ENCODE measurements at regions not wholly inside any gene's neighbourhood (a gene's known extent, or its start where the extent isn't known, plus 50 kb on each side); places are given as distances from the start of the nearest gene placed in this dataset.
"Not testable (repeated sequence)": the region's sequence is repeated elsewhere in the genome, so short reads cannot be mapped to it uniquely, and the experiment has no call there.

DNA sequence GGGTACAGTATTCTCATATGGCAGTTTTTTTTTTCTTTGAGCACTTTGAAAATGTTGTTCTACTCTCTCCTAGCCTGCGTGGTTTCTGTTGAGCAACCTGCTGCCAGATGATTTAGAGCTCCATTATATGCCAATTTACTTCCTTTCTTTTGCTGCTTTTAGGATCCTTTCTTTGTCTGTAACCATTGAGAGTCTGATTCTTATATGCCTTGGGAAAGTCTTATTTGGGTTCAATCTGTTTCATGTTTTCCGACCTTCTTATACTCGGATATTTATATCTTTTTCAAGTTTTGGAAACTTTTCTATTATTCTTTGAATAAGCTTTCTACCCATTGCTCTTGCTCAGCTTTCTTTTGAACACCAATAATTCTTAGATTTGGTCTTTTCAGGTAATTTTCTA, 138.1 kb upstream of the RAG2 start:
- H3K27me3 Mint-ChIP-seq = no peaks in the 10 kb centered on the region
- H3K9me3 ChIP-seq (ENCODE audit: control insufficient read depth in 2 of 2, low read length in 2 of 2) = peaks cover 0 to 3% of the 10 kb centered on the region in 2 experiments
- H3K4me1 ChIP-seq (ENCODE audit: control insufficient read depth, insufficient read depth, low read length, poor library complexity, severe bottlenecking) = no peaks in the 10 kb centered on the region
- H3K4me3 ChIP-seq (ENCODE audit: low read depth, low read length) = no peak overlapping the region
- no peak overlapping the region for H3K27ac Mint-ChIP-seq
- peak overlapping the region in 1 of 4 donors; percentile 64 for H3K4me3 Mint-ChIP-seq
- no peaks in the 10 kb centered on the region for H3K27me3 ChIP-seq (ENCODE audit: control insufficient read depth, insufficient read depth, low read length)
- no peaks in the 10 kb centered on the region for H3K36me3 Mint-ChIP-seq
- no peaks in the 10 kb centered on the region for H3K4me1 Mint-ChIP-seq
- ATAC-seq (ENCODE audit: low read depth in 2 of 2) (no peak), DNase-seq (no peak)
- H3K9me3 Mint-ChIP-seq = peaks cover 0 to 4% (median 0%) of the 10 kb centered on the region in 7 donors
- no peak overlapping the region for H3K27ac ChIP-seq (ENCODE audit: insufficient read depth, low read length, poor library complexity, severe bottlenecking)
- H3K36me3 ChIP-seq (ENCODE audit: control insufficient read depth, insufficient read depth, low read length) = no peaks in the 10 kb centered on the region

DNA sequence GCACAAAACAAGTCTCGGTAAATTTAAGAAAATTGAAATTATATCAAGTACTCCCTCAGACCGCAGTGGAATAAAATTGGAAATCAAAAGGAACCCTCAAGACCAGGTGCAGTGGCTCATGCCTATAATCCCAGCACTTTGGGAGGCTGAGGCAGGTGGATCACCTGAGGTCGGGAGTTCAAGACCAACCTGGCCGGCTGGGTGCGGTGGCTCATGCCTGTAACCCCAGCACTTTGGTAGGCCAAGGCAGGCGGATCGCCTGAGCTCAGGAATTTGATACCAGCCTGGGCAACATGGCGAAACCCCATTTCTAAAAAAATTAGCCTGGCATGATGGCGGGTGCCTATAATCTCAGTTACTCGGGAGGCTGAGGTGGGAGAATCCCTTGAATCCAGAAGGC, 135.7 kb upstream of the RAG2 start:
- H3K9me3 Mint-ChIP-seq; H3K27ac ChIP-seq (ENCODE audit: insufficient read depth, low read length, poor library complexity, severe bottlenecking); H3K27ac Mint-ChIP-seq; H3K4me1 Mint-ChIP-seq; H3K4me3 Mint-ChIP-seq; DNase-seq; H3K36me3 ChIP-seq (ENCODE audit: control insufficient read depth, insufficient read depth, low read length); H3K4me1 ChIP-seq (ENCODE audit: control insufficient read depth, insufficient read depth, low read length, poor library complexity, severe bottlenecking); H3K36me3 Mint-ChIP-seq; H3K9me3 ChIP-seq (ENCODE audit: control insufficient read depth in 2 of 2, low read length in 2 of 2); ATAC-seq (ENCODE audit: low read depth in 2 of 2); H3K4me3 ChIP-seq (ENCODE audit: low read depth, low read length); H3K27me3 ChIP-seq (ENCODE audit: control insufficient read depth, insufficient read depth, low read length); H3K27me3 Mint-ChIP-seq: not testable (repeated sequence)

- H3K27ac ChIP-seq (ENCODE audit: insufficient read depth, low read length, poor library complexity, severe bottlenecking) = no peak overlapping the region
- Mint-ChIP-seq H3K4me1 (no peaks in the 10 kb centered on the region), H3K27ac (no peak overlapping the region), H3K36me3 (no peaks in the 10 kb centered on the region), H3K9me3 (peaks cover 0 to 2% (median 0%) of the 10 kb centered on the region in 7 donors), H3K4me3 (no peak overlapping the region), H3K27me3 (no peaks in the 10 kb centered on the region)
- no peak overlapping the region for H3K4me3 ChIP-seq (ENCODE audit: low read depth, low read length)
- H3K9me3 ChIP-seq (ENCODE audit: control insufficient read depth in 2 of 2, low read length in 2 of 2) = peaks cover 0 to 3% of the 10 kb centered on the region in 2 experiments
- H3K36me3 ChIP-seq (ENCODE audit: control insufficient read depth, insufficient read depth, low read length) = no peaks in the 10 kb centered on the region
- H3K27me3 ChIP-seq (ENCODE audit: control insufficient read depth, insufficient read depth, low read length) = no peaks in the 10 kb centered on the region
- DNase-seq (no peak), ATAC-seq (ENCODE audit: low read depth in 2 of 2) (no peak)
- H3K4me1 ChIP-seq (ENCODE audit: control insufficient read depth, insufficient read depth, low read length, poor library complexity, severe bottlenecking) = no peaks in the 10 kb centered on the region
Measured at GRCh38 chr11:36730761-36731160, 132.7 kb upstream of the RAG2 start.

DNA sequence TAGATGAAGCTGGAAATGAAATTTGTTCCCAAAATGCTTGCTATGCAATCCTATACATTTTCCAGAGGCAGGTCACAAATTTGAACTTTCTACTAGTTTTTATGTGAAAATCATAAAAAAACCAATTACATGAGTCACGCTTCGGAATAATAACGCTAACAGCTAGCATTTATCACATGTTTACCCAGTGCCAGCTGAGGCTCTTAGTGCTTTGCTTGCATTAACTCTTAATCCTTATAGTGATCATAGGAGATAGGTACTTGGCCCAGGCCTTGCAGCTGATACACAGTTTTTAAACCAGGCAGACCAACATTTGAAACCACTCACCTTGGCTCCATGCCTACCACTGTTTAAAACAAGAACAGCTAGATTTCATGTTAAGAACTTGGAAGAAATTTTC, 131.8 kb upstream of the RAG2 start:
- H3K36me3 Mint-ChIP-seq = no peaks in the 10 kb centered on the region
- Histone ChIP-seq H3K36me3 (ENCODE audit: control insufficient read depth, insufficient read depth, low read length) (no peaks in the 10 kb centered on the region), H3K27ac (ENCODE audit: insufficient read depth, low read length, poor library complexity, severe bottlenecking) (no peak overlapping the region), H3K4me3 (ENCODE audit: low read depth, low read length) (no peak overlapping the region), H3K9me3 (ENCODE audit: control insufficient read depth in 2 of 2, low read length in 2 of 2) (peaks cover 0 to 3% of the 10 kb centered on the region in 2 experiments), H3K27me3 (ENCODE audit: control insufficient read depth, insufficient read depth, low read length) (no peaks in the 10 kb centered on the region), H3K4me1 (ENCODE audit: control insufficient read depth, insufficient read depth, low read length, poor library complexity, severe bottlenecking) (no peaks in the 10 kb centered on the region)
- no peak for ATAC-seq (ENCODE audit: low read depth in 2 of 2)
- no peak overlapping the region for H3K27ac Mint-ChIP-seq
- H3K27me3 Mint-ChIP-seq = no peaks in the 10 kb centered on the region
- no peaks in the 10 kb centered on the region for H3K4me1 Mint-ChIP-seq
- H3K9me3 Mint-ChIP-seq = peaks cover 0 to 2% (median 0%) of the 10 kb centered on the region in 7 donors
- DNase-seq = no peak
- H3K4me3 Mint-ChIP-seq = no peak overlapping the region

DNA sequence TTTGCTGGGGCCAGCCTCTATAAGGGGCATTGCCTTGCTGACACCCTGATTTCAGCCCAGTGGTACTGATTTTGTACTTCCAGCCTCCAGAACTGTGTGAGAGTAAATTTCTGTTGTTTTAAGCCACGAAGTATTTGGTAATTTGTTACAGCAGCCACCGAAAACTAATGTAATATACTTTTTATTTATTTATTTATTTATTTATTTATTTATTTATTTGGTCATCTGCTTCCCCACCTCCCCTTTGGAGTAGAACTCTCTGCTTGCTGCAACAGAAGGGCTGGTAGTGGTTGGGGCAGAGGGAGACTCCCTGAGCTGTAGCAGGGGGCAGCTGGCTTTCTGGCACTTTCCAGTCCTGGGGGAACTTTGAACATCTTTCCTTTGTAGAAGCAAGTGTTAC, 128.4 kb upstream of the RAG2 start:
- Mint-ChIP-seq H3K27ac (no peak overlapping the region), H3K36me3 (no peaks in the 10 kb centered on the region), H3K4me3 (no peak overlapping the region), H3K4me1 (no peaks in the 10 kb centered on the region), H3K27me3 (no peaks in the 10 kb centered on the region), H3K9me3 (peaks cover 0 to 3% (median 0%) of the 10 kb centered on the region in 7 donors)
- Histone ChIP-seq H3K4me3 (ENCODE audit: low read depth, low read length) (no peak overlapping the region), H3K4me1 (ENCODE audit: control insufficient read depth, insufficient read depth, low read length, poor library complexity, severe bottlenecking) (no peaks in the 10 kb centered on the region), H3K27ac (ENCODE audit: insufficient read depth, low read length, poor library complexity, severe bottlenecking) (no peak overlapping the region), H3K36me3 (ENCODE audit: control insufficient read depth, insufficient read depth, low read length) (no peaks in the 10 kb centered on the region), H3K9me3 (ENCODE audit: control insufficient read depth in 2 of 2, low read length in 2 of 2) (no peaks in the 10 kb centered on the region), H3K27me3 (ENCODE audit: control insufficient read depth, insufficient read depth, low read length) (no peaks in the 10 kb centered on the region)
- DNase-seq (no peak), ATAC-seq (ENCODE audit: low read depth in 2 of 2) (no peak)

DNA sequence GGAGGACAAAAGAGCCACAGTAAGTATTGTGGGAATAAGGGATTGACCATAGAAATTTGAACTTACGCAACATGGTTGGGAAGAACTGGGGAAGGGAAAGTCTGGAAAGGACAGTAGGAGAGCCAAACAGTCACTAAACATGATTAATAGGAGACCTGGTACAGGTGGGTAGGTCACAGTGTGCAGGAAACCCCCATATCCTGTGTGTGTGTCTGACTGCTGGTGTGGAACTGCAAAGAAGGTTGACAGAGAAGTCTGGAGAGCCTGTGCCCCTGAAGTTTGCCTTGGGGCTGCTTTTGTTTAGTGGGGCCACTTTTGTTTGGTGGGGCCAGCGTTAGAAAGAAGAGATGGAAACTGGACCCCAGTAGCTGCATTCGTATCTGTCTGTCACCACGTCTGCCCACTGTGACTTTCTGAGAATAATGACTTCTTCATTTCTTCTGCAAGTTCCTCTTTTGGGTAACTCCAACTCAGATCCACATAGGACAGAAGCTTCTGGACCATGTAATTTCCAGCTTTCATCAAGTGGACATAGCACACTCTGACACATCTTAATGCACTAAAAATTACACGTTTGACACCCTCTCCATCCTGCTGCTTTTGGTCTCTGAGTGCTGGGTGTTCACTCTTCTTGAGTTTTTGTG, 126.8 kb upstream of the RAG2 start:
- no peak overlapping the region for H3K4me3 ChIP-seq (ENCODE audit: low read depth, low read length)
- no peak overlapping the region for H3K4me3 Mint-ChIP-seq
- no peak for DNase-seq
- no peaks in the 10 kb centered on the region for H3K9me3 ChIP-seq (ENCODE audit: control insufficient read depth in 2 of 2, low read length in 2 of 2)
- ATAC-seq (ENCODE audit: low read depth in 2 of 2) = peak in 1 of 2 donors; percentile 28
- peaks cover 0 to 3% (median 0%) of the 10 kb centered on the region in 7 donors for H3K9me3 Mint-ChIP-seq
- H3K36me3 ChIP-seq (ENCODE audit: control insufficient read depth, insufficient read depth, low read length) = no peaks in the 10 kb centered on the region
- H3K4me1 Mint-ChIP-seq = no peaks in the 10 kb centered on the region
- no peaks in the 10 kb centered on the region for H3K4me1 ChIP-seq (ENCODE audit: control insufficient read depth, insufficient read depth, low read length, poor library complexity, severe bottlenecking)
- H3K36me3 Mint-ChIP-seq = no peaks in the 10 kb centered on the region
- no peak overlapping the region for H3K27ac ChIP-seq (ENCODE audit: insufficient read depth, low read length, poor library complexity, severe bottlenecking)
- peaks cover 6% of the 10 kb centered on the region for H3K27me3 Mint-ChIP-seq
- no peaks in the 10 kb centered on the region for H3K27me3 ChIP-seq (ENCODE audit: control insufficient read depth, insufficient read depth, low read length)
- H3K27ac Mint-ChIP-seq = no peak overlapping the region

GRCh38 chr11:36722421-36722820, 124.4 kb upstream of the RAG2 start:
- H3K9me3 Mint-ChIP-seq = peaks cover 0 to 3% (median 0%) of the 10 kb centered on the region in 7 donors
- H3K36me3 Mint-ChIP-seq = no peaks in the 10 kb centered on the region
- ATAC-seq (ENCODE audit: low read depth in 2 of 2) (no peak), DNase-seq (no peak)
- H3K27me3 Mint-ChIP-seq = peaks cover 6% of the 10 kb centered on the region
- no peaks in the 10 kb centered on the region for H3K4me1 Mint-ChIP-seq
- Histone ChIP-seq H3K36me3 (ENCODE audit: control insufficient read depth, insufficient read depth, low read length) (no peaks in the 10 kb centered on the region), H3K27me3 (ENCODE audit: control insufficient read depth, insufficient read depth, low read length) (no peaks in the 10 kb centered on the region), H3K27ac (ENCODE audit: insufficient read depth, low read length, poor library complexity, severe bottlenecking) (no peak overlapping the region), H3K4me1 (ENCODE audit: control insufficient read depth, insufficient read depth, low read length, poor library complexity, severe bottlenecking) (no peaks in the 10 kb centered on the region), H3K4me3 (ENCODE audit: low read depth, low read length) (no peak overlapping the region), H3K9me3 (ENCODE audit: control insufficient read depth in 2 of 2, low read length in 2 of 2) (no peaks in the 10 kb centered on the region)
- no peak overlapping the region for H3K27ac Mint-ChIP-seq
- no peak overlapping the region for H3K4me3 Mint-ChIP-seq

- Mint-ChIP-seq H3K27ac (no peak overlapping the region), H3K9me3 (peaks cover 0 to 3% (median 0%) of the 10 kb centered on the region in 7 donors)
Measured at GRCh38 chr11:36719358-36720107, 121.5 kb upstream of the RAG2 start.

More at GRCh38 chr11:36719358-36720107, 121.5 kb upstream of the RAG2 start:
- Histone ChIP-seq H3K4me1 (ENCODE audit: control insufficient read depth, insufficient read depth, low read length, poor library complexity, severe bottlenecking) (no peaks in the 10 kb centered on the region), H3K27ac (ENCODE audit: insufficient read depth, low read length, poor library complexity, severe bottlenecking) (no peak overlapping the region), H3K9me3 (ENCODE audit: control insufficient read depth in 2 of 2, low read length in 2 of 2) (no peaks in the 10 kb centered on the region), H3K4me3 (ENCODE audit: low read depth, low read length) (no peak overlapping the region), H3K27me3 (ENCODE audit: control insufficient read depth, insufficient read depth, low read length) (no peaks in the 10 kb centered on the region), H3K36me3 (ENCODE audit: control insufficient read depth, insufficient read depth, low read length) (no peaks in the 10 kb centered on the region)
- Mint-ChIP-seq H3K4me1 (no peaks in the 10 kb centered on the region), H3K4me3 (no peak overlapping the region), H3K27me3 (peaks cover 6% of the 10 kb centered on the region), H3K36me3 (no peaks in the 10 kb centered on the region)
- ATAC-seq (ENCODE audit: low read depth in 2 of 2) (no peak), DNase-seq (no peak)
